GM12892 (cell line): ENCODE measurements at regions not wholly inside any gene's neighbourhood (a gene's known extent, or its start where the extent isn't known, plus 50 kb on each side); places are given as distances from the start of the nearest gene placed in this dataset.

Source experiments
- POLR2A ChIP-seq: IDR thresholded peaks from 2 replicates; pipeline ENCODE4 v1.6.1; 2011; ENCODE audit warnings: low read depth, low read length, control low read depth
- POLR2AphosphoS5 ChIP-seq: IDR thresholded peaks from 2 replicates; pipeline ENCODE4 v1.6.1; 2011; ENCODE audit warnings: low read depth, low read length, control low read depth
- TAF1 ChIP-seq: IDR thresholded peaks from 2 replicates; pipeline ENCODE4 v1.6.1; 2011; ENCODE audit warnings: low read depth, mild to moderate bottlenecking, control low read depth, low read length, borderline replicate concordance

DNA sequence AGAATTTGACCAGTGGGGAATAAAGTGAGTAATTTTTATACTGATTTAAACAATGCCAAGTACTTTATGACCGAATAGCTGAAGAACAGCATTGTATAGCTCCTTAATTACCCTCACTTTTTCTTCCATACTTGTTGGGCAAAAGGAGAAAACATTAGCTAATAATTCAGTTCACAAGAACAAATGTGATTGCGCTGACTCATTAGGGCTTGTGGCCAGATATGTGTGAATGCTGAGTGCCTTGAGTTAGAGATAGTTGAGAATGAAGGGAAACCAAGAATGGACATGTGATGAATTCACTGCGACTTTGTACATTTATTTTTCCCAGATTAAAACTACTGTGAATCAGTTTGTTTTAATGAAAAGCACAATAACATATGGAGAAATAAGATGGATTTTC lies 669.4 kb downstream of the TFAP2A start:
- TF ChIP-seq TAF1 (no peak), POLR2A (no peak), POLR2AphosphoS5 (no peak)
